GM23338 (cell line): ENCODE measurements at regions not wholly inside any gene's neighbourhood (a gene's known extent, or its start where the extent isn't known, plus 50 kb on each side); places are given as distances from the start of the nearest gene placed in this dataset.

Experiments
- CTCF ChIP-seq, 2 experiments: fragments of 200-600 bp in 1 of 2; sonication (generic) in 1 of 2; conservative IDR thresholded peaks; 2 replicates each; pipeline versions ENCODE4 v1.5.1 to v1.6.1; 2016 to 2017; ENCODE audit warnings: antibody characterized with exemption in 2 of 2, low read depth in 2 of 2, mild to moderate bottlenecking in 2 of 2, moderate library complexity in 1 of 2
- ETS1 ChIP-seq: IDR thresholded peaks from 2 replicates; pipeline ENCODE4 v1.6.1; 2016; ENCODE audit warnings: antibody characterized with exemption
- EZH2 ChIP-seq: fragments of 200-600 bp; sonication (generic); IDR thresholded peaks from one replicate; pipeline ENCODE4 v1.8.0; 2017; ENCODE audit warnings: antibody characterized with exemption, mild to moderate bottlenecking, low read depth; ENCODE audit not compliant: unreplicated experiment
- EZH2phosphoT487 ChIP-seq: fragments of 200-600 bp; sonication (generic); IDR thresholded peaks from one replicate; pipeline ENCODE4 v1.8.1; 2018; ENCODE audit warnings: antibody characterized with exemption; ENCODE audit not compliant: unreplicated experiment
- POLR2AphosphoS5 ChIP-seq: IDR thresholded peaks from 2 replicates; pipeline ENCODE4 v1.6.1; 2016; ENCODE audit warnings: antibody characterized with exemption, low read depth
- REST ChIP-seq: IDR thresholded peaks from one replicate; pipeline ENCODE4 v1.6.1; 2018; ENCODE audit warnings: antibody characterized with exemption; ENCODE audit not compliant: unreplicated experiment
- ZNF114 ChIP-seq: fragments of 250-450 bp; sonication (Bioruptor Pico); IDR thresholded peaks from 2 replicates; pipeline ENCODE4 v1.5.0; 2020; ENCODE audit warnings: mild to moderate bottlenecking, moderate library complexity

- TF ChIP-seq CTCF (conservative IDR thresholded peaks at IDR 0.05; ENCODE audit: low read depth in 2 of 2) (no peak), REST (no peak), ZNF114 (CRISPR knock-in tag) (no peak), POLR2AphosphoS5 (no peak), EZH2phosphoT487 (no peak), EZH2 (no peak), ETS1 (no peak)
These were observed 57.9 kb upstream of the ENAH start for GRCh38 chr1:225710804-225711203.
